Activated B cell treated with CpG ODN at 0.5 μM for 24 hours (primary cell): ENCODE measurements at regions not wholly inside any gene's neighbourhood (a gene's known extent, or its start where the extent isn't known, plus 50 kb on each side); places are given as distances from the start of the nearest gene placed in this dataset.

Source experiments
- ATAC-seq: fragments of 200-7000 bp; cut with Tn5 transposase; one replicate; pipeline ENCODE4 v1.10.0; 2021; ENCODE audit warnings: low read depth, mild to moderate bottlenecking, moderate library complexity
- CTCF ChIA-PET: fragments of 350-600 bp; sonication (Branson Sonifier 250); formaldehyde crosslinking; loops from one replicate; lab custom pipeline; 2021; ENCODE audit warnings: antibody characterized with exemption; lab: Charles Lee
- POLR2A ChIA-PET: fragments of 350-600 bp; sonication (Branson Sonifier 250); formaldehyde crosslinking; loops from one replicate; lab custom pipeline; 2021; ENCODE audit warnings: antibody characterized with exemption; lab: Charles Lee
- DNase-seq: peaks from one replicate; pipeline ENCODE4 v3.0.0; 2022
- H3K27ac Mint-ChIP-seq: one replicate; pipeline ENCODE4 v1.8.0; 2020; ENCODE audit warnings: mixed read lengths
- H3K27me3 Mint-ChIP-seq: one replicate; pipeline ENCODE4 v1.8.0; 2021; ENCODE audit warnings: mixed read lengths
- H3K36me3 Mint-ChIP-seq: one replicate; pipeline ENCODE4 v1.8.0; 2021; ENCODE audit warnings: low read depth, mixed read lengths
- H3K4me1 Mint-ChIP-seq: one replicate; pipeline ENCODE4 v1.8.0; 2021; ENCODE audit warnings: mixed read lengths
- H3K4me3 Mint-ChIP-seq: one replicate; pipeline ENCODE4 v1.8.0; 2020; ENCODE audit warnings: mild to moderate bottlenecking, mixed read lengths
- H3K9me3 Mint-ChIP-seq: one replicate; pipeline ENCODE4 v1.8.0; 2020; ENCODE audit warnings: mixed read lengths
- intact Hi-C: fragments of 100-400 bp; cut with micrococcal nuclease; formaldehyde crosslinking; loops from one replicate; pipeline ENCODE4 v1.15.1; 2024
- TF ChIP-seq, protein P1 (sequence below): fragments of 200-600 bp; IDR thresholded peaks from one replicate; pipeline ENCODE4 v1.8.0; 2022; ENCODE audit warnings: antibody characterized with exemption, mild to moderate bottlenecking

DNA sequence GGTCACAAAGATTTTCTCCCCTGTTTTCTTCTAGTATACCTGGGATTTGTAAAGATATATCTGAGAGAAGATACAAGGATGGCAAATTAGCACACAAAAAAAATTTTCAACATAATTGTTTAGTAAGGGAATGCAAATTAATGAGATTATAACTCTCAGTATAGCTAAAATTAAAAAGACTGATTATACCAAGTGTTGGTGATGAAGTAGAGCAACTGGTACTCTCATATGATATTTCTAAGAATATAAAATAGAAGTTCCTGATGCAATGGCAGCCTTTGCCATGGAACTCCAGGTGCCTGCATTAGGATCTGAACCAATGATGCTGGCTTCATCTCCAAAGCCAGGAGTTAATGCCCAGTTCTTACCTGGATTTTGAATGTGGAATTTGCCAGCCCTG is 51.4 kb upstream of the KIAA1217 start:
- Mint-ChIP-seq H3K36me3 (no peaks in the 10 kb centered on the region), H3K9me3 (peaks cover 12% of the 10 kb centered on the region), H3K4me1 (no peaks in the 10 kb centered on the region), H3K27ac (no peak overlapping the region), H3K4me3 (no peak overlapping the region), H3K27me3 (no peaks in the 10 kb centered on the region)
- DNase-seq = no peak
- POLR2A ChIA-PET = no interaction called here
- intact Hi-C loops = no loop called here
- TF ChIP-seq, protein P1, sequence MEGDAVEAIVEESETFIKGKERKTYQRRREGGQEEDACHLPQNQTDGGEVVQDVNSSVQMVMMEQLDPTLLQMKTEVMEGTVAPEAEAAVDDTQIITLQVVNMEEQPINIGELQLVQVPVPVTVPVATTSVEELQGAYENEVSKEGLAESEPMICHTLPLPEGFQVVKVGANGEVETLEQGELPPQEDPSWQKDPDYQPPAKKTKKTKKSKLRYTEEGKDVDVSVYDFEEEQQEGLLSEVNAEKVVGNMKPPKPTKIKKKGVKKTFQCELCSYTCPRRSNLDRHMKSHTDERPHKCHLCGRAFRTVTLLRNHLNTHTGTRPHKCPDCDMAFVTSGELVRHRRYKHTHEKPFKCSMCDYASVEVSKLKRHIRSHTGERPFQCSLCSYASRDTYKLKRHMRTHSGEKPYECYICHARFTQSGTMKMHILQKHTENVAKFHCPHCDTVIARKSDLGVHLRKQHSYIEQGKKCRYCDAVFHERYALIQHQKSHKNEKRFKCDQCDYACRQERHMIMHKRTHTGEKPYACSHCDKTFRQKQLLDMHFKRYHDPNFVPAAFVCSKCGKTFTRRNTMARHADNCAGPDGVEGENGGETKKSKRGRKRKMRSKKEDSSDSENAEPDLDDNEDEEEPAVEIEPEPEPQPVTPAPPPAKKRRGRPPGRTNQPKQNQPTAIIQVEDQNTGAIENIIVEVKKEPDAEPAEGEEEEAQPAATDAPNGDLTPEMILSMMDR = no peak
- CTCF ChIA-PET = no interaction called here
- no peak for ATAC-seq
